ENCODE measurements at regions not wholly inside any gene's neighbourhood (a gene's known extent, or its start where the extent isn't known, plus 50 kb on each side); places are given as distances from the start of the nearest gene placed in this dataset.

- Mint-ChIP-seq H3K4me3 (no peak overlapping the region), H3K27ac (no peak overlapping the region), H3K4me1 (ENCODE audit: low read depth) (no peaks in the 10 kb centered on the region), H3K27me3 (no peaks in the 10 kb centered on the region), H3K9me3 (no peaks in the 10 kb centered on the region), H3K36me3 (ENCODE audit: low read depth) (no peaks in the 10 kb centered on the region)
- no peak for DNase-seq
Observed at GRCh38 chr6:9399916-9400315, 964.6 kb upstream of the SLC35B3 start.

DNA sequence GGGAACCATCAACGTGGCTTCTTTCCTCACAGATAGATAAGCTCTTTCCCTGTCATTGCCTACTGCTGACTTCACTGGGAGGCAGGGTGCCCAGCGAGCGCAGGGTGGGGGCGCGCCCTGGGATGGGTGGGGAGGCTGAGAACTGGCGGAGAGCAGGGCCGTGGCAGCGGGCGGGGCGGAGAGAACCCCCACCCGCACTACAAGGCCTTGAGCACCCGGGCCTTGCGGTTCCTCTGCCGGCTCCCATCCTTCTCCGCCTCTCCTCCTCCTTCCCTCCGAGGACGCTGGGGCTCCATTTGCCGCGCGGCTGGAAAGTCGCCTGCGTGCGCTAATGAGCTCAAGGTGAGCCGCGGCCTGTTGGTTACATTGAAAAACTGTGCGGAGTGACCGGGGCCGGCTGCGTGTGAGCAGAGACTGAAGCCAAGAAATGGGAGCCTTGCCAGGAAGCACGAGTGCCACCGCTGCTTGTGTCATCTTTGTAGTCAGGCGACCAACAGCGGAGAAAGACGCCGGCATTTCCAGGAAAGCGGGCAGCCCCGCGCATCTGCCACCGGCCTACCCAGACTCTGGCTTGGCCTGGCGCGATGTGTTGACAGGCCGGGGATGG lies 963.5 kb upstream of the SLC35B3 start:
- Mint-ChIP-seq H3K27ac (no peak overlapping the region), H3K4me1 (ENCODE audit: low read depth) (no peaks in the 10 kb centered on the region)
- no peak for DNase-seq

GRCh38 chr6:9398071-9398766 lies 962.9 kb upstream of the SLC35B3 start:
- Mint-ChIP-seq H3K27ac (no peak overlapping the region), H3K4me1 (ENCODE audit: low read depth) (no peaks in the 10 kb centered on the region), H3K27me3 (no peaks in the 10 kb centered on the region), H3K9me3 (no peaks in the 10 kb centered on the region), H3K4me3 (no peak overlapping the region), H3K36me3 (ENCODE audit: low read depth) (no peaks in the 10 kb centered on the region)
- no peak for DNase-seq

More for the DNA sequence above, 963.5 kb upstream of the SLC35B3 start:
- Mint-ChIP-seq H3K9me3 (no peaks in the 10 kb centered on the region), H3K4me3 (no peak overlapping the region), H3K36me3 (ENCODE audit: low read depth) (no peaks in the 10 kb centered on the region), H3K27me3 (no peaks in the 10 kb centered on the region)

GRCh38 chr6:9388596-9388995 lies 953.3 kb upstream of the SLC35B3 start:
- Mint-ChIP-seq H3K27ac (no peak overlapping the region), H3K4me3 (no peak overlapping the region), H3K4me1 (ENCODE audit: low read depth) (no peaks in the 10 kb centered on the region), H3K27me3 (no peaks in the 10 kb centered on the region), H3K36me3 (ENCODE audit: low read depth) (no peaks in the 10 kb centered on the region), H3K9me3 (no peaks in the 10 kb centered on the region)
- DNase-seq, result no peak

GRCh38 chr6:9380568-9380967 lies 945.2 kb upstream of the SLC35B3 start:
- no peak for DNase-seq
- Mint-ChIP-seq H3K4me3 (no peak overlapping the region), H3K4me1 (ENCODE audit: low read depth) (no peaks in the 10 kb centered on the region), H3K27me3 (no peaks in the 10 kb centered on the region), H3K36me3 (ENCODE audit: low read depth) (no peaks in the 10 kb centered on the region), H3K9me3 (no peaks in the 10 kb centered on the region), H3K27ac (no peak overlapping the region)

DNA sequence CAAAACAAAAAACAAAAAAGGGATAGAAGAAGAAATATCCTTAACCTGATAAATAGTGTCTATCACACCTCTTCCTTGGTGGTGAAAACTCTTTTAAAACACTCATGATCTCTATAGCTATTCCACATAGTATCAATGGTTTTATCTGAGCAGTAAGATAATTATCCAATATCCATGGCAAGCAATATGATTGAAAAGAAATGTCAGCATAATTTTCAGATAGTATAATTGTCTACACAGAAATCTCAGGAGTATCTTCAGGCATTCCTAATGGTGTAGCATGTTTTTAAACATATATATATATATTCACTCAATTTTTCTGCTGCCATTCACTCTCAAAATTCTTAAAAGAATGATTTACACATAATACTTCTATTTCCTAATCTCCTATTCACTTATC lies 938.0 kb upstream of the SLC35B3 start:
- Mint-ChIP-seq H3K9me3 (no peaks in the 10 kb centered on the region), H3K36me3 (ENCODE audit: low read depth) (no peaks in the 10 kb centered on the region), H3K27ac (no peak overlapping the region), H3K4me1 (ENCODE audit: low read depth) (no peaks in the 10 kb centered on the region), H3K4me3 (no peak overlapping the region), H3K27me3 (no peaks in the 10 kb centered on the region)
- no peak for DNase-seq

GRCh38 chr6:9370480-9370879 lies 935.1 kb upstream of the SLC35B3 start:
- no peak overlapping the region for H3K27ac Mint-ChIP-seq
- no peaks in the 10 kb centered on the region for H3K36me3 Mint-ChIP-seq (ENCODE audit: low read depth)
- H3K27me3 Mint-ChIP-seq, result no peaks in the 10 kb centered on the region
- no peaks in the 10 kb centered on the region for H3K4me1 Mint-ChIP-seq (ENCODE audit: low read depth)
- H3K4me3 Mint-ChIP-seq, result no peak overlapping the region
- no peak for DNase-seq
- no peaks in the 10 kb centered on the region for H3K9me3 Mint-ChIP-seq

DNA sequence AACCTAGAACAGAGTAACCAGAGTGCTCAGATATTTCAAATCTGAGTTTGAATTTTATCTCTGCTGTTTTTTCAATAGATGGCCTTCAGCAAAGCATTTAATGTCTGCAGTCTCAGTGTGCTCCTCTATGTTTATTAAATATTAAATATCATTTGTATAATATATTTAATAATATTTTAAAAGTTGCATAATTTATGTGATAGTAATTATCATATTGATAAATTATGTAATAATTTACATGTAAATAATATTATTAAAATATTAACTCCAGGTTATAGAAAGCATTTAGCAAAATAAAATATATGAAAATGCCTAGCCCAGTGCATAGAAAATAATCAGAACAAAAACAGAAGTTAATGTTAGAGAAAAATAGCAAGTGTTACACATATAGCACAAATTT lies 930.0 kb upstream of the SLC35B3 start:
- no peak overlapping the region for H3K27ac Mint-ChIP-seq
- no peaks in the 10 kb centered on the region for H3K4me1 Mint-ChIP-seq (ENCODE audit: low read depth)
- no peak for DNase-seq
- H3K9me3 Mint-ChIP-seq, result peaks cover 7% of the 10 kb centered on the region
- H3K4me3 Mint-ChIP-seq, result no peak overlapping the region
- H3K27me3 Mint-ChIP-seq, result no peaks in the 10 kb centered on the region
- no peaks in the 10 kb centered on the region for H3K36me3 Mint-ChIP-seq (ENCODE audit: low read depth)

DNA sequence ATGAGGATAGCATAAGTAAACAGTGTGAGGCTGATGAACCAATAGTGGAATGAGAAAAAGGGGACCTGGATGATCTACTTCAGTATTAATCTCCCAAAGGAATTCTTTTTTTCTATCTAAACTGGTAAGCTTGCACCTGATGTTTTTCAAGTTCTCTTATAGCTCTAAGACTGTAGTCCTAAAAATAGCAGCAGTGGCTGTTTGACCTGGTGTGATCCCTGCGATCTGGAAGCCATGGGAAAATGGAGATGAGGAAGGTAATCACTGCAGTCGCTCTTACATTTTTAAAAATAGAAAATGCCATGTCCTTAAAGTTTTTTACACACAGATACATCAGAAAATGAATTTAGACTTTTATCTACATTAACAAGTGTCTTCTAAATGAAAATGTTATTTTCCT lies 926.4 kb upstream of the SLC35B3 start:
- no peak overlapping the region for H3K27ac Mint-ChIP-seq
- no peaks in the 10 kb centered on the region for H3K36me3 Mint-ChIP-seq (ENCODE audit: low read depth)
- peaks cover 15% of the 10 kb centered on the region for H3K9me3 Mint-ChIP-seq
- no peaks in the 10 kb centered on the region for H3K27me3 Mint-ChIP-seq
- DNase-seq, result no peak
- no peaks in the 10 kb centered on the region for H3K4me1 Mint-ChIP-seq (ENCODE audit: low read depth)
- H3K4me3 Mint-ChIP-seq, result no peak overlapping the region

DNA sequence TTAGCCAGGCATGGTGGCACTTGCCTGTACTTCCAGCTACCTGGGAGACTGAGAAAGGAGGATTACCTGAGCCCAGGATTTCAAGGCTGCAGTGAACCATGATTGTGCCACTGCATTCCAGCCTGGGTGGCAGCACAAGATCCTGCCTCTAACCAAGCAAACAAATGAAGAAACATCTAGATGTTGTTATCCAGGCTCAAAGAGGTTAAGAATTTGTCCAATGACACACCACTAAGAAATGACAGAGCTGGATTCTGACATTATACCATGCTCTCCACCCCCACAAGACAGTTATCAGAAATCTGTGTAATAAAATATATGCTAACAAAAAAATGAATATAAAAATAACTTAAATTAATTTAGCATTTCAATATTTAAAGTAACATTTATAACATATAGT lies 925.5 kb upstream of the SLC35B3 start:
- no peaks in the 10 kb centered on the region for H3K4me1 Mint-ChIP-seq (ENCODE audit: low read depth)
- H3K27ac Mint-ChIP-seq, result no peak overlapping the region
- DNase-seq, result no peak
- H3K36me3 Mint-ChIP-seq (ENCODE audit: low read depth), result no peaks in the 10 kb centered on the region
- no peak overlapping the region for H3K4me3 Mint-ChIP-seq
- H3K9me3 Mint-ChIP-seq, result peaks cover 19% of the 10 kb centered on the region
- no peaks in the 10 kb centered on the region for H3K27me3 Mint-ChIP-seq

DNA sequence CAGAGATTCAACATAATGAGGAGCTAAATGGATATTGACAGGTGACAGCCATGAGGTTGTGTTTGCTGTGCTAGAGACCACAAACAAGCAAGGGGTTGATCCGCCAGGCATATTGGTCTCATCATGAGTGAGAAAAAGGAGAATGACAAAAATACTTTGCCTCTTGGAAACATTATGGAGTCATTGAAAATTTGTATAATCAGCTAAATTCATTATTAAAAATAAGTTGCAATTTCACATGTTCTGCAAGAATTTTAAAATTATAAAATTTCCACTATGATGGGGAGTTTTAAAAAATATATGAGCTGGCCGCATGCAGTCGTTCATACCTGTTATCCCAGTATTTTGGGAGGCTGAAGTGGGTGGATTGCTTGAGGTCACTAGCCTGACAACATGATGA lies 912.3 kb upstream of the SLC35B3 start:
- Mint-ChIP-seq H3K4me3 (no peak overlapping the region), H3K27me3 (no peaks in the 10 kb centered on the region), H3K4me1 (ENCODE audit: low read depth) (no peaks in the 10 kb centered on the region), H3K36me3 (ENCODE audit: low read depth) (no peaks in the 10 kb centered on the region), H3K27ac (no peak overlapping the region), H3K9me3 (peaks cover 9% of the 10 kb centered on the region)
- no peak for DNase-seq

- H3K36me3 Mint-ChIP-seq (ENCODE audit: low read depth), result no peaks in the 10 kb centered on the region
- H3K27me3 Mint-ChIP-seq, result no peaks in the 10 kb centered on the region
- peaks cover 6% of the 10 kb centered on the region for H3K9me3 Mint-ChIP-seq
- no peak overlapping the region for H3K4me3 Mint-ChIP-seq
- no peaks in the 10 kb centered on the region for H3K4me1 Mint-ChIP-seq (ENCODE audit: low read depth)
- H3K27ac Mint-ChIP-seq, result no peak overlapping the region
- no peak for DNase-seq
Observed at GRCh38 chr6:9346923-9347322, 911.6 kb upstream of the SLC35B3 start.

DNA sequence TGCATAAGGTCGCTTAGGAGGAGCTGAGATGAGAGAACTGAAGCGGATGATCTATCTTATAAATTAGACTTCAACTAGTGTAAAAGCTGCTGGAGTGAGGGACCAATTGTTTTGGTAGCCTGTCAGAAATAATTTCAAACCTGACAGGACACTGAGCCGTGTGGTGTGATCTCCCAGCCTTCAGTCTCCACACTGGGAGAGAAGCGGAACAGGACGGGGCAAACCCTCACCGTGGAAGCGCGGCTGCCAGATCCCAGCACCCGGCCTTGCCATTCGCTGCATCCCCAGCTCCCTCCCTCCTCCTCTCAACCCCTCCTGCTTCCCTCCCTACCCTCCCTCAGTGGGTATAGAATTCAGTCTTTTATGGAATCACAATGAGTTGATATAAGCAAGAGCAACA lies 900.1 kb upstream of the SLC35B3 start:
- H3K27ac Mint-ChIP-seq, result no peak overlapping the region
- H3K9me3 Mint-ChIP-seq, result peaks cover 5% of the 10 kb centered on the region
- no peaks in the 10 kb centered on the region for H3K27me3 Mint-ChIP-seq
- no peak for DNase-seq
- H3K36me3 Mint-ChIP-seq (ENCODE audit: low read depth), result no peaks in the 10 kb centered on the region
- H3K4me3 Mint-ChIP-seq, result no peak overlapping the region
- no peaks in the 10 kb centered on the region for H3K4me1 Mint-ChIP-seq (ENCODE audit: low read depth)

- DNase-seq, result no peak
- Mint-ChIP-seq H3K4me1 (ENCODE audit: low read depth) (no peaks in the 10 kb centered on the region), H3K36me3 (ENCODE audit: low read depth) (no peaks in the 10 kb centered on the region), H3K9me3 (peaks cover 5% of the 10 kb centered on the region), H3K4me3 (no peak overlapping the region), H3K27ac (no peak overlapping the region), H3K27me3 (no peaks in the 10 kb centered on the region)
Observed at GRCh38 chr6:9334979-9335378, 899.6 kb upstream of the SLC35B3 start.

GRCh38 chr6:9332241-9332780 lies 897.0 kb upstream of the SLC35B3 start:
- no peak for DNase-seq
- no peaks in the 10 kb centered on the region for H3K36me3 Mint-ChIP-seq (ENCODE audit: low read depth)
- H3K4me1 Mint-ChIP-seq (ENCODE audit: low read depth), result no peaks in the 10 kb centered on the region
- no peak overlapping the region for H3K4me3 Mint-ChIP-seq
- H3K27ac Mint-ChIP-seq, result no peak overlapping the region
- peaks cover 6% of the 10 kb centered on the region for H3K9me3 Mint-ChIP-seq
- H3K27me3 Mint-ChIP-seq, result no peaks in the 10 kb centered on the region

Data from activated T-cell treated with anti-CD3 and anti-CD28 coated beads, Interleukin-2, amount 50 U/mL, for 24 hours (primary cell).